ENCODE measurements at regions not wholly inside any gene's neighbourhood (a gene's known extent, or its start where the extent isn't known, plus 50 kb on each side); places are given as distances from the start of the nearest gene placed in this dataset.

- no peak for DNase-seq
Observed at GRCh38 chr5:66503203-66503789, 92.9 kb upstream of the MAST4 start.

- no peak for DNase-seq
Observed at GRCh38 chr5:66507106-66507505, 89.1 kb upstream of the MAST4 start.

- no peak for DNase-seq
Observed at GRCh38 chr5:66511491-66511890, 84.7 kb upstream of the MAST4 start.

GRCh38 chr5:66513130-66513529 is 83.1 kb upstream of the MAST4 start:
- no peak for DNase-seq

GRCh38 chr5:66515209-66515608 is 81.0 kb upstream of the MAST4 start:
- DNase-seq = no peak

GRCh38 chr5:66516550-66516949 is 79.6 kb upstream of the MAST4 start:
- DNase-seq = no peak

- no peak for DNase-seq
Observed at GRCh38 chr5:66517351-66517750, 78.8 kb upstream of the MAST4 start.

- DNase-seq = no peak
Observed at GRCh38 chr5:66518052-66518451, 78.1 kb upstream of the MAST4 start.

- DNase-seq = no peak
Observed at GRCh38 chr5:66518753-66519152, 77.4 kb upstream of the MAST4 start.

GRCh38 chr5:66519626-66520025 is 76.6 kb upstream of the MAST4 start:
- no peak for DNase-seq

GRCh38 chr5:66520854-66521253 is 75.3 kb upstream of the MAST4 start:
- DNase-seq = no peak

- DNase-seq = no peak
Observed at GRCh38 chr5:66527478-66528035, 68.6 kb upstream of the MAST4 start.

GRCh38 chr5:66529182-66529581 is 67.0 kb upstream of the MAST4 start:
- DNase-seq = no peak

- no peak for DNase-seq
Observed at GRCh38 chr5:66529704-66530103, 66.5 kb upstream of the MAST4 start.

- no peak for DNase-seq
Observed at GRCh38 chr5:66538126-66538525, 58.1 kb upstream of the MAST4 start.

- DNase-seq = no peak
Observed at GRCh38 chr5:66538531-66538930, 57.7 kb upstream of the MAST4 start.

GRCh38 chr5:66540078-66540477 is 56.1 kb upstream of the MAST4 start:
- DNase-seq = no peak

GRCh38 chr5:66542711-66543110 is 53.5 kb upstream of the MAST4 start:
- no peak for DNase-seq
